Peyer's patch (tissue), 4 donors: ENCODE measurements at regions not wholly inside any gene's neighbourhood (a gene's known extent, or its start where the extent isn't known, plus 50 kb on each side); places are given as distances from the start of the nearest gene placed in this dataset.
"Not testable (repeated sequence)": the region's sequence is repeated elsewhere in the genome, so short reads cannot be mapped to it uniquely, and the experiment has no call there.

Experiments used
- POLR2A ChIP-seq, 2 donors: fragments of 450-650 bp; IDR thresholded peaks; one replicate each; pipeline ENCODE4 v1.5.1; 2017; ENCODE audit warnings: antibody characterized with exemption in 2 of 2, mild to moderate bottlenecking in 2 of 2, moderate library complexity in 2 of 2
- TF ChIP-seq, protein P1 (sequence below), 6 experiments: fragments of 450-650 bp in 4 of 6; fragments of 200-600 bp in 2 of 6; sonication (generic) in 1 of 6; IDR thresholded peaks; one replicate each; pipeline ENCODE4 v1.5.1; 2017 to 2019; ENCODE audit warnings: antibody characterized with exemption in 6 of 6, mild to moderate bottlenecking in 3 of 6, moderate library complexity in 1 of 6

DNA sequence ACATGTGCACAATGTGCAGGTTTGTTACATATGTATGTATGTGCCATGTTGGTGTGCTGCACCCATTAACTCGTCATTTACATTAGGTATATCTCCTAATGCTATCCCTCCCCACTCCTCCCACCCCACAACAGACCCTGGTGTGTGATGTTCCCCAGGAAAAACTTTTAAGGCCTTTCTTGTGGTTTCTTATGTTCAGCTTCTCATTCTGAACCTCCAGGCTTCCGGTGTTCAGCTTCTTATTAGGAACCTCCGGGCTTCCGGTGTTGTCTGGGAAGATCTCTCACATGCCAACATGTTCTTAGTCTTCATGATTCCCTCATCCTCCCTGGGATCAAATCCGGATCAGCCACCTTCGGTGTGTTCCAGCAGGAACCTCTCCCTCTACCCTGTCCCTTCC is 338.8 kb upstream of the IRX2 start:
- TF ChIP-seq, protein P1, sequence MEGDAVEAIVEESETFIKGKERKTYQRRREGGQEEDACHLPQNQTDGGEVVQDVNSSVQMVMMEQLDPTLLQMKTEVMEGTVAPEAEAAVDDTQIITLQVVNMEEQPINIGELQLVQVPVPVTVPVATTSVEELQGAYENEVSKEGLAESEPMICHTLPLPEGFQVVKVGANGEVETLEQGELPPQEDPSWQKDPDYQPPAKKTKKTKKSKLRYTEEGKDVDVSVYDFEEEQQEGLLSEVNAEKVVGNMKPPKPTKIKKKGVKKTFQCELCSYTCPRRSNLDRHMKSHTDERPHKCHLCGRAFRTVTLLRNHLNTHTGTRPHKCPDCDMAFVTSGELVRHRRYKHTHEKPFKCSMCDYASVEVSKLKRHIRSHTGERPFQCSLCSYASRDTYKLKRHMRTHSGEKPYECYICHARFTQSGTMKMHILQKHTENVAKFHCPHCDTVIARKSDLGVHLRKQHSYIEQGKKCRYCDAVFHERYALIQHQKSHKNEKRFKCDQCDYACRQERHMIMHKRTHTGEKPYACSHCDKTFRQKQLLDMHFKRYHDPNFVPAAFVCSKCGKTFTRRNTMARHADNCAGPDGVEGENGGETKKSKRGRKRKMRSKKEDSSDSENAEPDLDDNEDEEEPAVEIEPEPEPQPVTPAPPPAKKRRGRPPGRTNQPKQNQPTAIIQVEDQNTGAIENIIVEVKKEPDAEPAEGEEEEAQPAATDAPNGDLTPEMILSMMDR (IDR thresholded peaks at IDR 0.05) = not testable (repeated sequence)
- TF ChIP-seq POLR2A (IDR thresholded peaks at IDR 0.05) = not testable (repeated sequence)
